Colonic mucosa (tissue), 4 donors: ENCODE measurements at regions not wholly inside any gene's neighbourhood (a gene's known extent, or its start where the extent isn't known, plus 50 kb on each side); places are given as distances from the start of the nearest gene placed in this dataset.

Experiments
- DNase-seq: peaks from one replicate; pipeline ENCODE4 v3.0.0-alpha.2; 2020
- H3K27ac ChIP-seq: fragments of 200-600 bp; one replicate; pipeline ENCODE4 v1.8.0; 2021
- H3K27me3 ChIP-seq: fragments of 200-600 bp; one replicate; pipeline ENCODE4 v1.8.0; 2021
- H3K36me3 ChIP-seq: fragments of 200-600 bp; one replicate; pipeline ENCODE4 v1.8.0; 2021
- H3K4me1 ChIP-seq: fragments of 200-600 bp; one replicate; pipeline ENCODE4 v1.8.0; 2021; ENCODE audit warnings: mild to moderate bottlenecking
- H3K4me3 ChIP-seq: fragments of 200-600 bp; one replicate; pipeline ENCODE4 v1.8.0; 2021
- H3K9ac ChIP-seq, 2 donors: one replicate each; pipeline ENCODE4 v1.7.0; 2013; ENCODE audit warnings: control low read depth in 2 of 2, low read depth in 2 of 2, low read length in 2 of 2
- H3K9me3 ChIP-seq: fragments of 200-600 bp; one replicate; pipeline ENCODE4 v1.8.0; 2021
- CTCF ChIP-seq: fragments of 200-600 bp; IDR thresholded peaks from one replicate; pipeline ENCODE4 v1.8.0; 2022; ENCODE audit warnings: antibody characterized with exemption, mild to moderate bottlenecking
- intact Hi-C: fragments of 100-400 bp; cut with DNase I; formaldehyde crosslinking; loops from one replicate; pipeline ENCODE4 v1.14.1; 2022
- donor health status: healthy.
- donor health status: DM: no; HTN: no; CAD: no.
- donor health status: DM: no; HTN: no; CAD: no.

- Histone ChIP-seq H3K4me1 (peaks cover 4% of the 10 kb centered on the region), H3K27ac (no peak overlapping the region), H3K9me3 (no peaks in the 10 kb centered on the region), H3K4me3 (no peak overlapping the region), H3K9ac (peak overlapping the region in 1 of 2 donors; percentile 46), H3K36me3 (no peaks in the 10 kb centered on the region), H3K27me3 (no peaks in the 10 kb centered on the region)
- intact Hi-C loops, result no loop called here
- DNase-seq, result no peak
- TF ChIP-seq CTCF, result no peak
Observed at GRCh38 chr3:141425523-141426233, 57.4 kb downstream of the ZBTB38 start.

GRCh38 chr3:141426404-141427034 lies 58.2 kb downstream of the ZBTB38 start:
- intact Hi-C loops, result no loop called here
- Histone ChIP-seq H3K4me3 (no peak overlapping the region), H3K27ac (peak overlapping the region; percentile 58), H3K27me3 (no peaks in the 10 kb centered on the region), H3K9ac (peak overlapping the region in 1 of 2 donors; percentile 46), H3K36me3 (no peaks in the 10 kb centered on the region), H3K9me3 (no peaks in the 10 kb centered on the region), H3K4me1 (peaks cover 4% of the 10 kb centered on the region)
- no peak for TF ChIP-seq CTCF
- peak; percentile 88 for DNase-seq

- no peak for TF ChIP-seq CTCF
- Histone ChIP-seq H3K9ac (no peak overlapping the region), H3K4me1 (peaks cover 4% of the 10 kb centered on the region), H3K4me3 (no peak overlapping the region), H3K9me3 (no peaks in the 10 kb centered on the region), H3K27ac (no peak overlapping the region), H3K27me3 (no peaks in the 10 kb centered on the region), H3K36me3 (no peaks in the 10 kb centered on the region)
- intact Hi-C loops, result no loop called here
- no peak for DNase-seq
Observed at GRCh38 chr3:141427764-141428163, 59.1 kb upstream of the RASA2 start.

GRCh38 chr3:141429371-141430035 lies 57.3 kb upstream of the RASA2 start:
- Histone ChIP-seq H3K4me1 (peaks cover 4% of the 10 kb centered on the region), H3K9ac (no peak overlapping the region), H3K27ac (no peak overlapping the region), H3K9me3 (no peaks in the 10 kb centered on the region), H3K4me3 (no peak overlapping the region), H3K27me3 (no peaks in the 10 kb centered on the region), H3K36me3 (no peaks in the 10 kb centered on the region)
- intact Hi-C loops, result no loop called here
- no peak for DNase-seq
- TF ChIP-seq CTCF, result no peak

GRCh38 chr3:141430316-141430715 lies 56.5 kb upstream of the RASA2 start:
- no peak for TF ChIP-seq CTCF
- H3K4me3 ChIP-seq, result no peak overlapping the region
- no peak for DNase-seq
- H3K9ac ChIP-seq, result no peak overlapping the region
- intact Hi-C loops, result no loop called here
- H3K9me3 ChIP-seq, result no peaks in the 10 kb centered on the region
- no peaks in the 10 kb centered on the region for H3K27me3 ChIP-seq
- H3K36me3 ChIP-seq, result no peaks in the 10 kb centered on the region
- peaks cover 4% of the 10 kb centered on the region for H3K4me1 ChIP-seq
- no peak overlapping the region for H3K27ac ChIP-seq
